Activated CD8-positive, alpha-beta T cell treated with anti-CD3 and anti-CD28 coated beads for 36 hours (primary cell): ENCODE measurements at regions not wholly inside any gene's neighbourhood (a gene's known extent, or its start where the extent isn't known, plus 50 kb on each side); places are given as distances from the start of the nearest gene placed in this dataset.

Experiments used
- ATAC-seq: fragments of 200-7000 bp; cut with Tn5 transposase; one replicate; pipeline ENCODE4 v1.10.0; 2021; ENCODE audit warnings: mild to moderate bottlenecking, moderate library complexity
- CTCF ChIA-PET: fragments of 350-600 bp; sonication (Branson Sonifier 250); formaldehyde crosslinking; loops from one replicate; lab custom pipeline; 2021; ENCODE audit warnings: antibody characterized with exemption; lab: Charles Lee
- POLR2A ChIA-PET: fragments of 350-600 bp; sonication (Branson Sonifier 250); formaldehyde crosslinking; loops from one replicate; lab custom pipeline; 2021; ENCODE audit warnings: antibody characterized with exemption; lab: Charles Lee
- DNase-seq: peaks from one replicate; pipeline ENCODE4 v3.0.0-alpha.2; 2020
- H3K27ac Mint-ChIP-seq: one replicate; pipeline ENCODE4 v1.8.0; 2021; ENCODE audit warnings: mild to moderate bottlenecking, mixed read lengths
- H3K27me3 Mint-ChIP-seq: one replicate; pipeline ENCODE4 v1.8.0; 2021; ENCODE audit warnings: mixed read lengths
- H3K36me3 Mint-ChIP-seq: one replicate; pipeline ENCODE4 v1.8.0; 2021; ENCODE audit warnings: low read depth, mixed read lengths
- H3K4me1 Mint-ChIP-seq: one replicate; pipeline ENCODE4 v1.8.0; 2021; ENCODE audit warnings: low read depth, mixed read lengths
- H3K4me3 Mint-ChIP-seq: one replicate; pipeline ENCODE4 v1.8.0; 2021; ENCODE audit warnings: mild to moderate bottlenecking, moderate library complexity, mixed read lengths
- H3K9me3 Mint-ChIP-seq: one replicate; pipeline ENCODE4 v1.8.0; 2021; ENCODE audit warnings: mixed read lengths
- CTCF ChIP-seq: fragments of 200-600 bp; IDR thresholded peaks from one replicate; pipeline ENCODE4 v1.8.0; 2022; ENCODE audit warnings: antibody characterized with exemption, mild to moderate bottlenecking
- intact Hi-C: fragments of 100-400 bp; cut with micrococcal nuclease; formaldehyde crosslinking; loops from one replicate; pipeline ENCODE4 v1.10.0; 2022

- H3K4me3 Mint-ChIP-seq, result no peak overlapping the region
- no peak for DNase-seq
- ChIA-PET POLR2A (no interaction called here), CTCF (no interaction called here)
- no peak for ATAC-seq
- no peaks in the 10 kb centered on the region for H3K27me3 Mint-ChIP-seq
- no peaks in the 10 kb centered on the region for H3K36me3 Mint-ChIP-seq
- no peaks in the 10 kb centered on the region for H3K4me1 Mint-ChIP-seq
- no peaks in the 10 kb centered on the region for H3K9me3 Mint-ChIP-seq
- intact Hi-C loops, result no loop called here
- no peak overlapping the region for H3K27ac Mint-ChIP-seq
- TF ChIP-seq CTCF, result no peak
Measured at GRCh38 chr1:81406292-81406999, 394.3 kb upstream of the ADGRL2 start.

- Mint-ChIP-seq H3K27me3 (no peaks in the 10 kb centered on the region), H3K27ac (no peak overlapping the region), H3K36me3 (no peaks in the 10 kb centered on the region), H3K9me3 (peaks cover 13% of the 10 kb centered on the region), H3K4me1 (no peaks in the 10 kb centered on the region), H3K4me3 (no peak overlapping the region)
- ChIA-PET POLR2A (no interaction called here), CTCF (no interaction called here)
- no peak for DNase-seq
- TF ChIP-seq CTCF, result no peak
- intact Hi-C loops, result no loop called here
- no peak for ATAC-seq
Measured at GRCh38 chr1:81398041-81398440, 402.7 kb upstream of the ADGRL2 start.

- intact Hi-C loops, result no loop called here
- DNase-seq, result no peak
- ChIA-PET CTCF (no interaction called here), POLR2A (no interaction called here)
- Mint-ChIP-seq H3K4me3 (no peak overlapping the region), H3K9me3 (no peaks in the 10 kb centered on the region), H3K27ac (no peak overlapping the region), H3K36me3 (no peaks in the 10 kb centered on the region), H3K27me3 (no peaks in the 10 kb centered on the region), H3K4me1 (no peaks in the 10 kb centered on the region)
- no peak for ATAC-seq
- no peak for TF ChIP-seq CTCF
Measured at GRCh38 chr1:81392526-81393226, 408.1 kb upstream of the ADGRL2 start.

- POLR2A ChIA-PET, result no interaction called here
- ATAC-seq, result no peak
Measured at GRCh38 chr1:81391125-81391828, 409.5 kb upstream of the ADGRL2 start.

More at GRCh38 chr1:81391125-81391828, 409.5 kb upstream of the ADGRL2 start:
- intact Hi-C loops, result no loop called here
- no peaks in the 10 kb centered on the region for H3K27me3 Mint-ChIP-seq
- DNase-seq, result no peak
- CTCF ChIA-PET, result no interaction called here
- H3K9me3 Mint-ChIP-seq, result no peaks in the 10 kb centered on the region
- no peaks in the 10 kb centered on the region for H3K4me1 Mint-ChIP-seq
- H3K4me3 Mint-ChIP-seq, result no peak overlapping the region
- H3K27ac Mint-ChIP-seq, result no peak overlapping the region
- TF ChIP-seq CTCF, result no peak
- no peaks in the 10 kb centered on the region for H3K36me3 Mint-ChIP-seq
